MM.1S (cell line): ENCODE measurements at regions not wholly inside any gene's neighbourhood (a gene's known extent, or its start where the extent isn't known, plus 50 kb on each side); places are given as distances from the start of the nearest gene placed in this dataset.
A peak's percentile ranks its signal among the peaks of the same experiment; 100 is the strongest.

Experiments used
- DNase-seq: peaks from one replicate; pipeline ENCODE4 v3.0.0-alpha.2; 2015
- H2AFZ ChIP-seq: fragments of 300-600 bp; sonication (generic); 2 replicates; pipeline ENCODE4 v1.6.0; 2016; ENCODE audit warnings: antibody characterized with exemption, low read length
- H3F3A ChIP-seq: fragments of 300-600 bp; sonication (generic); 2 replicates; pipeline ENCODE4 v1.6.1; 2016; ENCODE audit warnings: mild to moderate bottlenecking, antibody characterized with exemption, low read length, moderate library complexity, mixed read lengths; ENCODE audit not compliant: insufficient read depth
- H3K27ac ChIP-seq: fragments of 300-600 bp; sonication (generic); 2 replicates; pipeline ENCODE4 v1.5.1; 2016; ENCODE audit warnings: mild to moderate bottlenecking, low read length
- H3K27me3 ChIP-seq: fragments of 300-600 bp; sonication (generic); replicated peaks from 2 replicates; pipeline ENCODE4 v1.6.0; 2016; ENCODE audit warnings: low read length; ENCODE audit not compliant: insufficient read depth
- H3K36me3 ChIP-seq: fragments of 300-600 bp; sonication (generic); replicated peaks from 2 replicates; pipeline ENCODE4 v1.6.1; 2016; ENCODE audit warnings: mild to moderate bottlenecking, low read length, mixed read lengths; ENCODE audit not compliant: insufficient read depth
- H3K4me1 ChIP-seq: fragments of 300-600 bp; sonication (generic); 2 replicates; pipeline ENCODE4 v1.6.1; 2016; ENCODE audit warnings: low read length, mixed read lengths
- H3K4me2 ChIP-seq: fragments of 300-600 bp; sonication (generic); 2 replicates; pipeline ENCODE4 v1.6.0; 2016; ENCODE audit warnings: low read depth, low read length
- H3K4me3 ChIP-seq: fragments of 300-600 bp; sonication (generic); 2 replicates; pipeline ENCODE4 v1.5.1; 2016; ENCODE audit warnings: low read length, mixed read lengths
- H3K79me2 ChIP-seq: fragments of 300-600 bp; sonication (generic); 2 replicates; pipeline ENCODE4 v1.6.1; 2016; ENCODE audit warnings: mixed run types, low read length, mixed read lengths
- H3K9ac ChIP-seq: fragments of 300-600 bp; sonication (generic); 2 replicates; pipeline ENCODE4 v1.6.1; 2016; ENCODE audit warnings: low read length, mixed read lengths
- H3K9me2 ChIP-seq: fragments of 300-600 bp; sonication (generic); replicated peaks from 2 replicates; pipeline ENCODE4 v1.6.1; 2016; ENCODE audit warnings: mild to moderate bottlenecking, low read length, mixed read lengths; ENCODE audit not compliant: insufficient read depth
- H3K9me3 ChIP-seq: fragments of 300-600 bp; sonication (generic); replicated peaks from 2 replicates; pipeline ENCODE4 v1.6.1; 2016; ENCODE audit warnings: mild to moderate bottlenecking, low read length, mixed read lengths; ENCODE audit not compliant: insufficient read depth
- H4K20me1 ChIP-seq: fragments of 300-600 bp; sonication (generic); 2 replicates; pipeline ENCODE4 v1.6.1; 2016; ENCODE audit warnings: mild to moderate bottlenecking, low read length, moderate library complexity, mixed read lengths; ENCODE audit not compliant: insufficient read depth
- CTCF ChIP-seq: fragments of 300-600 bp; sonication (generic); IDR thresholded peaks from 2 replicates; pipeline ENCODE4 v1.5.1; 2016; ENCODE audit warnings: antibody characterized with exemption, low read length, mixed read lengths
- EZH2 ChIP-seq: fragments of 300-600 bp; sonication (generic); optimal IDR thresholded peaks from 2 replicates; pipeline ENCODE3; 2017; ENCODE audit warnings: low read depth, mild to moderate bottlenecking, antibody characterized with exemption, low read length, mixed read lengths
- EZH2phosphoT487 ChIP-seq: fragments of 300-600 bp; sonication (generic); IDR thresholded peaks from 2 replicates; pipeline ENCODE4 v1.6.1; 2018; ENCODE audit warnings: antibody characterized with exemption, low read length

DNA sequence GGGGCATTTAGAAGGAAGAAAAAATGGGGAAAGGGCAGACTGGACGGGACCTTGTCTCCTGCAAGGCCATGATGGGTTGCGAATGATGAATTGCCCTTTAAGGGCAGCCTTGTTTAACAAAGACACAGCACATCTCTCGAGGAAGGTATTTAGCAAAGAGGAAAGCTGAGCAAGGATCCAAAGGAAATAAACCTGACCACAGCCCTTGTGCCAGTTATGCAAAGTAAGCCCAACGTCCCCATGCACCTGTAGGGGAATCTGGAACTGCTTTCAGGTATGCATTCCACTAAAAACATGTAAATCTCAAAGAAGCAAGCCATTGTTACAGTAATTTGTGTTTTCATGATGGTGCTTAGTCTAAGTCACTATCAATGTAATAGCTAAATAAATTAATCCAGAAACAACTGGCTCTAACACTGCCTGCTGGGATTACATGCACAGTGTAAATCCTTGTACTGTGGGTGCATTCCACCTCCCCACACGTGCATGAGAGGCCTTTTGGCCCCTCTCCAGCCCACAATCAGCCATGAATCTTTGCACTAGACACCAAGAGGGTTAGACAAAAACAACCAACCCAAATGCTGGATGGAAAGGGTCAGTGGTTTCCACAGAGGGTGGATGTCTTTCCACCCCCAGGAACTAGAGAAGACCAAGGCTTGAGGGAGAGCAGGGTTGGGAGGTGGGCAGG lies 228.8 kb upstream of the KAZN start:
- Histone ChIP-seq H3K9ac (peak overlapping the region; percentile 5; the same call in 1 of the 2 replicates), H3K9me3 (0 out of 2 replicates have a peak, but pooled peaks cover 3% of the 10 kb centered on the region), H3K27me3 (no peaks in the 10 kb centered on the region), H4K20me1 (no peaks in the 10 kb centered on the region), H3F3A (peaks cover 14% of the 10 kb centered on the region), H3K4me3 (no peak overlapping the region), H3K4me1 (peaks cover 33% of the 10 kb centered on the region), H3K27ac (peak overlapping the region; percentile 75), H3K79me2 (0 out of 2 replicates have a peak, but pooled peaks cover 4% of the 10 kb centered on the region), H3K36me3 (no peaks in the 10 kb centered on the region), H3K9me2 (no peaks in the 10 kb centered on the region), H2AFZ (no peak overlapping the region), H3K4me2 (peak overlapping the region; percentile 51)
- TF ChIP-seq CTCF (no peak), EZH2phosphoT487 (no peak), EZH2 (no peak)
- peak; percentile 90 for DNase-seq

DNA sequence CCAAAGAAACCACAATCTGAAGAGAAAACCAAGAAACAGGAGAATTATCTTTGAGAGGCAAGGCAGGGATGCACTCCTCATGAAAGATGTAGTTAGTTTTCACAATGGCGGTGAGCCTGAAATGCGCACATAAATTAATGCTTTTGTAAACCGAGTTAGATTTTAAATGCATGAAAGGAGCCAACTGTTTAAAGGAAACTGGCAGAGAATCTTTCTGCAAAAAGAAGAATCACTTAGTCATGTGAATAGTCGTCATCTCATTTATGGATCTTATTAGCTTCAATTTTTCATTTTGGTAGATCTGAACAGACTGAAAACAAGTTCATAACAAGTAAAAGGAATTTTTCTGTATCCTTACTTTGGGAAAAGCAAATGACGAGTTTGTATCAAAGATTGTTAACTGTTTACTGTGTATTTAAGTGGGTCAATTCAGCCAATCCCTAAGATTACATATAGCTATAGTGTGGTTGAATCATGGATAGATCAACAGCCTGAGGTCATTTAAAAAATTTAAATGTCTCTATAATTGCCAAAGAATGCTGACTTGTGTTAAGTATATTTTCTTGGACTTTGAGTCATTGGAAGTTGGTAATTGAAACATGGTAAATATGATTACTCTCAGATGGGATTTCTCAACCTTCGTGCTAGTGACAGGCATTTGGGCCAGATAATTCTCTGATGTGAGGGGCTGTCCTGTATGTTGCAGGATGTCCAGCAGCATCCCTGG lies 226.6 kb upstream of the KAZN start:
- peaks cover 33% of the 10 kb centered on the region for H3K4me1 ChIP-seq
- no peak overlapping the region for H3K4me3 ChIP-seq
- H3K79me2 ChIP-seq: 0 out of 2 replicates have a peak, but pooled peaks cover 4% of the 10 kb centered on the region
- H3K9me2 ChIP-seq: no peaks in the 10 kb centered on the region
- DNase-seq: no peak
- TF ChIP-seq EZH2 (no peak), EZH2phosphoT487 (no peak), CTCF (no peak)
- no peak overlapping the region for H2AFZ ChIP-seq
- H3F3A ChIP-seq: peaks cover 14% of the 10 kb centered on the region
- H3K36me3 ChIP-seq: no peaks in the 10 kb centered on the region
- no peaks in the 10 kb centered on the region for H3K27me3 ChIP-seq
- H4K20me1 ChIP-seq: no peaks in the 10 kb centered on the region
- H3K27ac ChIP-seq: no peak overlapping the region
- H3K9ac ChIP-seq: no peak overlapping the region
- no peak overlapping the region for H3K4me2 ChIP-seq
- H3K9me3 ChIP-seq: 0 out of 2 replicates have a peak, but pooled peaks cover 3% of the 10 kb centered on the region

DNA sequence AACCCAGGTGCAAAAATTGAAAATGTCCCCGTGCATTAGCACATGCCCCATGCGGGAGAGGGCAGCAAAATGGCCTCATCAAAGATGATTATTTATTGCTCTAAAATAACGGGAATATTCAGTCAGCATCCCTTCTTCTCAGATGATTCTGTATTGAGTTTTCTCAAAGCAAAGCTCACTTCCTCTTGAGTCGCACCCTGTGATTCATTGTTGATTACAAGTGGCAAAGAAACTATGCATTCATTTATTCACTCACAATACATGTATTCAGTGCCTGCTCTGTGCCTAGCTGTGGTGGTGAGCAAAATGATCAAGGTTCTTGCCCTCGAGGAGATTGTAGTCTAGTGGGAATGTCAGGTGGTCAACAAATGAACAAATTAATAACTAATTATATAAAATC lies 226.0 kb upstream of the KAZN start:
- H3K36me3 ChIP-seq: no peaks in the 10 kb centered on the region
- TF ChIP-seq EZH2phosphoT487 (no peak), EZH2 (no peak), CTCF (no peak)
- no peak overlapping the region for H3K27ac ChIP-seq
- no peaks in the 10 kb centered on the region for H4K20me1 ChIP-seq
- H2AFZ ChIP-seq: no peak overlapping the region
- H3K9ac ChIP-seq: no peak overlapping the region
- H3F3A ChIP-seq: peaks cover 14% of the 10 kb centered on the region
- H3K4me2 ChIP-seq: no peak overlapping the region
- no peaks in the 10 kb centered on the region for H3K9me2 ChIP-seq
- DNase-seq: no peak
- no peak overlapping the region for H3K4me3 ChIP-seq
- no peaks in the 10 kb centered on the region for H3K27me3 ChIP-seq
- 0 out of 2 replicates have a peak, but pooled peaks cover 3% of the 10 kb centered on the region for H3K9me3 ChIP-seq
- H3K4me1 ChIP-seq: peaks cover 33% of the 10 kb centered on the region
- H3K79me2 ChIP-seq: 0 out of 2 replicates have a peak, but pooled peaks cover 4% of the 10 kb centered on the region
